Fibroblast of pulmonary artery (primary cell): ENCODE measurements at regions not wholly inside any gene's neighbourhood (a gene's known extent, or its start where the extent isn't known, plus 50 kb on each side); places are given as distances from the start of the nearest gene placed in this dataset.
"Not testable (repeated sequence)": the region's sequence is repeated elsewhere in the genome, so short reads cannot be mapped to it uniquely, and the experiment has no call there.

Source experiments
- DNase-seq: peaks from one replicate; pipeline ENCODE4 v3.0.0-alpha.2; 2010; ENCODE audit warnings: low read depth
- H3K4me3 ChIP-seq: replicated peaks from 2 replicates; pipeline ENCODE4 v1.5.1; 2011; ENCODE audit warnings: low read depth, mild to moderate bottlenecking, control low read depth, low read length, moderate library complexity
- CTCF ChIP-seq: IDR thresholded peaks from 2 replicates; pipeline ENCODE4 v1.5.1; 2011; ENCODE audit warnings: mild to moderate bottlenecking, control low read depth, low read length, inconsistent platforms; ENCODE audit errors: missing control alignments

- TF ChIP-seq CTCF: no peak
- H3K4me3 ChIP-seq: no peak overlapping the region
- DNase-seq: no peak
These were observed 73.3 kb upstream of the LRCH1 start for GRCh38 chr13:46479691-46480090.

GRCh38 chr13:46479283-46479682, 73.7 kb upstream of the LRCH1 start:
- TF ChIP-seq CTCF: no peak
- no peak for DNase-seq
- no peak overlapping the region for H3K4me3 ChIP-seq

GRCh38 chr13:46478651-46479050, 74.3 kb upstream of the LRCH1 start:
- no peak overlapping the region for H3K4me3 ChIP-seq
- no peak for DNase-seq
- no peak for TF ChIP-seq CTCF

GRCh38 chr13:46476174-46476573, 76.8 kb upstream of the LRCH1 start:
- TF ChIP-seq CTCF: no peak
- no peak for DNase-seq
- H3K4me3 ChIP-seq: no peak overlapping the region

GRCh38 chr13:46475541-46475991, 77.4 kb upstream of the LRCH1 start:
- DNase-seq: peak; percentile 42
- no peak overlapping the region for H3K4me3 ChIP-seq
- no peak for TF ChIP-seq CTCF

GRCh38 chr13:46473806-46474205, 79.2 kb upstream of the LRCH1 start:
- TF ChIP-seq CTCF: no peak
- no peak overlapping the region for H3K4me3 ChIP-seq
- no peak for DNase-seq

GRCh38 chr13:46472384-46472783, 80.6 kb upstream of the LRCH1 start:
- TF ChIP-seq CTCF: no peak
- no peak overlapping the region for H3K4me3 ChIP-seq
- no peak for DNase-seq

- not testable (repeated sequence) for DNase-seq, H3K4me3 ChIP-seq
These were observed 82.6 kb upstream of the RUBCNL start for GRCh38 chr13:46469699-46470098.
